ENCODE measurements at regions not wholly inside any gene's neighbourhood (a gene's known extent, or its start where the extent isn't known, plus 50 kb on each side); places are given as distances from the start of the nearest gene placed in this dataset.

DNA sequence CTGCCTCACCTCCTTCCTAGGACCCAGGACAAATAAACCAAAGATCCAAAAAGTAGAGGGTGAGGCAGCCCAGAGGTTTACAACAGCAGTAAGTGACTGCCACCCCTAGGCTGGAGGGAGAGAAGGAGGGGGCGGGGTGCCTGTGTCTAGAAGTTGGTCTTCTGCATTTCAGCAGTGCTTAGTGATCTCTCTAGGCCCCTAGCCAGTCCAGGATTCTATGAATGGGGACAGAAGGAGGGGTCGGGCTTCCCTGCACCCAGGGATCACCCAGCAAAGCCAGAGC lies 62.8 kb upstream of the KDM7A start:
- Histone ChIP-seq H3K23ac (ENCODE audit: insufficient read length, low read depth, low read length) (no peak overlapping the region), H3K9ac (ENCODE audit: extremely low read depth, insufficient read length, low read length) (no peak overlapping the region), H3K23me2 (ENCODE audit: insufficient read length, low read depth, low read length, poor library complexity, severe bottlenecking) (no peaks in the 10 kb centered on the region), H2BK5ac (ENCODE audit: insufficient read length, low read length) (no peak overlapping the region), H3K4me2 (ENCODE audit: insufficient read depth, insufficient read length, low read length) (no peak overlapping the region), H3K27ac (ENCODE audit: insufficient read length, low read depth, low read length) (no peak overlapping the region), H2BK120ac (ENCODE audit: low read depth, low read length, poor library complexity, severe bottlenecking) (no peak overlapping the region), H3K14ac (ENCODE audit: insufficient read depth, low read length) (no peak overlapping the region; the same call in 1 of the 2 replicates), H3K79me1 (ENCODE audit: insufficient read depth, low read depth, low read length, poor library complexity, severe bottlenecking) (no peaks in the 10 kb centered on the region), H4K8ac (replicated peaks; ENCODE audit: insufficient read length, low read depth, low read length) (no peak overlapping the region), H4K91ac (ENCODE audit: insufficient read length, low read depth, low read length) (no peak overlapping the region), H2BK12ac (ENCODE audit: insufficient read length, low read depth, low read length) (no peak overlapping the region), H3K79me2 (ENCODE audit: insufficient read depth, low read length) (no peaks in the 10 kb centered on the region), H3K56ac (ENCODE audit: insufficient read length, low read depth, low read length) (no peak overlapping the region), H2AFZ (ENCODE audit: low read length) (no peak overlapping the region), H2AK5ac (ENCODE audit: insufficient read length, low read length) (no peak overlapping the region), H2BK15ac (ENCODE audit: low read depth, low read length) (no peak overlapping the region), H4K5ac (ENCODE audit: insufficient read length, low read depth, low read length) (no peak overlapping the region), H3T11ph (ENCODE audit: low read length) (no peak overlapping the region), H3K4me1 (ENCODE audit: insufficient read depth, low read length) (no peaks in the 10 kb centered on the region), H3K9me3 (ENCODE audit: control insufficient read depth, low read depth, low read length) (no peaks in the 10 kb centered on the region), H4K20me1 (ENCODE audit: control insufficient read depth, insufficient read depth, insufficient read length) (no peaks in the 10 kb centered on the region), H3K4ac (ENCODE audit: low read depth, low read length) (no peak overlapping the region), H3K18ac (ENCODE audit: insufficient read length, low read depth, low read length) (no peak overlapping the region), H2BK20ac (ENCODE audit: low read depth, low read length, poor library complexity, severe bottlenecking) (no peak overlapping the region), H3K27me3 (ENCODE audit: insufficient read depth, low read length) (no peaks in the 10 kb centered on the region)
- TF ChIP-seq, protein P1, sequence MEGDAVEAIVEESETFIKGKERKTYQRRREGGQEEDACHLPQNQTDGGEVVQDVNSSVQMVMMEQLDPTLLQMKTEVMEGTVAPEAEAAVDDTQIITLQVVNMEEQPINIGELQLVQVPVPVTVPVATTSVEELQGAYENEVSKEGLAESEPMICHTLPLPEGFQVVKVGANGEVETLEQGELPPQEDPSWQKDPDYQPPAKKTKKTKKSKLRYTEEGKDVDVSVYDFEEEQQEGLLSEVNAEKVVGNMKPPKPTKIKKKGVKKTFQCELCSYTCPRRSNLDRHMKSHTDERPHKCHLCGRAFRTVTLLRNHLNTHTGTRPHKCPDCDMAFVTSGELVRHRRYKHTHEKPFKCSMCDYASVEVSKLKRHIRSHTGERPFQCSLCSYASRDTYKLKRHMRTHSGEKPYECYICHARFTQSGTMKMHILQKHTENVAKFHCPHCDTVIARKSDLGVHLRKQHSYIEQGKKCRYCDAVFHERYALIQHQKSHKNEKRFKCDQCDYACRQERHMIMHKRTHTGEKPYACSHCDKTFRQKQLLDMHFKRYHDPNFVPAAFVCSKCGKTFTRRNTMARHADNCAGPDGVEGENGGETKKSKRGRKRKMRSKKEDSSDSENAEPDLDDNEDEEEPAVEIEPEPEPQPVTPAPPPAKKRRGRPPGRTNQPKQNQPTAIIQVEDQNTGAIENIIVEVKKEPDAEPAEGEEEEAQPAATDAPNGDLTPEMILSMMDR (conservative IDR thresholded peaks at IDR 0.05): no peak
- H3K27me3 Mint-ChIP-seq (ENCODE audit: low read depth): peaks cover 3% of the 10 kb centered on the region; the same call in 1 of the 2 replicates
- H3K4me1 Mint-ChIP-seq: peaks cover 3 to 8% of the 10 kb centered on the region in 2 experiments; a peak in 1 of 4 replicates
- no peaks in the 10 kb centered on the region for H3K36me3 Mint-ChIP-seq (ENCODE audit: insufficient read depth in 1 of 3, low read depth in 3 of 3)
- WGBS (ENCODE audit: extremely low coverage, insufficient read length, low lambda C conversion rate): no CpG with 5 or more reads among the region's 2 CpGs
- no peaks in the 10 kb centered on the region for H3K9me3 Mint-ChIP-seq
- H3K27ac Mint-ChIP-seq: no peak overlapping the region
- DNase-seq: no peak
- H3K4me3 Mint-ChIP-seq: no peak overlapping the region

Measured in H9 (cell line).